GDM1 (cell line): ENCODE measurements at regions not wholly inside any gene's neighbourhood (a gene's known extent, or its start where the extent isn't known, plus 50 kb on each side); places are given as distances from the start of the nearest gene placed in this dataset.
"Not testable (repeated sequence)": the region's sequence is repeated elsewhere in the genome, so short reads cannot be mapped to it uniquely, and the experiment has no call there.

Experiments
- DNase-seq: peaks from one replicate; lab custom pipeline; 2025; lab: John Stamatoyannopoulos, UW

GRCh38 chr10:44005788-44006099 is 357.1 kb upstream of the ZNF32 start:
- DNase-seq, result no peak

GRCh38 chr10:44004913-44005787 is 356.5 kb upstream of the ZNF32 start:
- DNase-seq, result no peak

GRCh38 chr10:43998021-43998809 is 349.5 kb upstream of the ZNF32 start:
- DNase-seq, result no peak

GRCh38 chr10:43997330-43997729 is 348.6 kb upstream of the ZNF32 start:
- DNase-seq, result no peak

GRCh38 chr10:43994539-43994938 is 345.9 kb upstream of the ZNF32 start:
- DNase-seq, result no peak

- not testable (repeated sequence) for DNase-seq
These were observed 344.1 kb upstream of the ZNF32 start for GRCh38 chr10:43992816-43993215.

GRCh38 chr10:43986374-43986773 is 337.7 kb upstream of the ZNF32 start:
- DNase-seq, result no peak

- DNase-seq, result no peak
These were observed 337.3 kb upstream of the ZNF32 start for GRCh38 chr10:43985941-43986340.

- DNase-seq, result no peak
These were observed 335.2 kb upstream of the ZNF32 start for GRCh38 chr10:43983856-43984271.

GRCh38 chr10:43983405-43983804 is 334.7 kb upstream of the ZNF32 start:
- DNase-seq, result no peak

GRCh38 chr10:43982250-43982649 is 333.6 kb upstream of the ZNF32 start:
- no peak for DNase-seq

- DNase-seq, result no peak
These were observed 333.0 kb upstream of the ZNF32 start for GRCh38 chr10:43981696-43982095.

GRCh38 chr10:43981232-43981631 is 332.6 kb upstream of the ZNF32 start:
- DNase-seq, result no peak

GRCh38 chr10:43980715-43981114 is 332.0 kb upstream of the ZNF32 start:
- DNase-seq, result no peak

- no peak for DNase-seq
These were observed 331.6 kb upstream of the ZNF32 start for GRCh38 chr10:43980313-43980712.

- DNase-seq, result no peak
These were observed 330.9 kb upstream of the ZNF32 start for GRCh38 chr10:43979551-43979950.

GRCh38 chr10:43978936-43979335 is 330.3 kb upstream of the ZNF32 start:
- no peak for DNase-seq

GRCh38 chr10:43978091-43978490 is 329.4 kb upstream of the ZNF32 start:
- DNase-seq, result no peak

- DNase-seq, result no peak
These were observed 327.6 kb upstream of the ZNF32 start for GRCh38 chr10:43976292-43976691.

- DNase-seq, result no peak
These were observed 325.1 kb upstream of the ZNF32 start for GRCh38 chr10:43973801-43974200.

- DNase-seq, result no peak
These were observed 324.4 kb upstream of the ZNF32 start for GRCh38 chr10:43972976-43973647.

- DNase-seq, result no peak
These were observed 323.3 kb upstream of the ZNF32 start for GRCh38 chr10:43971981-43972380.

- no peak for DNase-seq
These were observed 322.6 kb upstream of the ZNF32 start for GRCh38 chr10:43971306-43971705.
